CD4-positive, alpha-beta memory T cell (primary cell): ENCODE measurements at regions not wholly inside any gene's neighbourhood (a gene's known extent, or its start where the extent isn't known, plus 50 kb on each side); places are given as distances from the start of the nearest gene placed in this dataset.

Experiments
- CTCF ChIA-PET: fragments of 350-600 bp; sonication (Branson Sonifier 250); formaldehyde crosslinking; loops from one replicate; lab custom pipeline; 2021; ENCODE audit warnings: inconsistent platforms; ENCODE audit not compliant: partially characterized antibody; lab: Charles Lee
- POLR2A ChIA-PET: fragments of 350-600 bp; sonication (Branson Sonifier 250); formaldehyde crosslinking; loops from one replicate; lab custom pipeline; 2021; ENCODE audit not compliant: partially characterized antibody; lab: Charles Lee
- DNase-seq, 5 donors: peaks; one replicate each; pipeline versions ENCODE4 v3.0.0 to v3.0.0-alpha.2; 2020 to 2022; ENCODE audit warnings: mixed read lengths in 1 of 5
- H3K27ac ChIP-seq: one replicate; pipeline ENCODE4 v1.7.0; 2013; ENCODE audit warnings: low read depth, low read length
- H3K27me3 ChIP-seq: 2 replicates; pipeline ENCODE4 v1.7.0; 2013; ENCODE audit warnings: mild to moderate bottlenecking, low read length, moderate library complexity; ENCODE audit not compliant: insufficient read depth
- H3K36me3 ChIP-seq: 2 replicates; pipeline ENCODE4 v1.7.0; 2013; ENCODE audit warnings: mild to moderate bottlenecking, low read length, moderate library complexity; ENCODE audit not compliant: insufficient read depth
- H3K4me1 ChIP-seq: 2 replicates; pipeline ENCODE4 v1.7.0; 2013; ENCODE audit warnings: mild to moderate bottlenecking, low read length, moderate library complexity; ENCODE audit not compliant: insufficient read depth
- H3K4me3 ChIP-seq, 2 donors: one replicate each; pipeline ENCODE4 v1.7.0; 2013; ENCODE audit warnings: low read length in 2 of 2, mild to moderate bottlenecking in 1 of 2
- H3K9me3 ChIP-seq, 2 donors: one replicate each; pipeline ENCODE4 v1.7.0; 2013; ENCODE audit warnings: low read length in 2 of 2, control low read depth in 1 of 2; ENCODE audit not compliant: control insufficient read depth in 1 of 2
- H3K27ac Mint-ChIP-seq, 7 donors: one replicate each; pipeline ENCODE4 v1.8.0; 2020 to 2021; ENCODE audit warnings: mixed read lengths in 7 of 7, mild to moderate bottlenecking in 6 of 7, inconsistent platforms in 3 of 7, moderate library complexity in 3 of 7
- H3K27me3 Mint-ChIP-seq, 2 donors: one replicate each; pipeline ENCODE4 v1.8.0; 2020 to 2021; ENCODE audit warnings: mixed read lengths in 2 of 2
- H3K36me3 Mint-ChIP-seq, 2 donors: one replicate each; pipeline ENCODE4 v1.8.0; 2020 to 2021; ENCODE audit warnings: mixed read lengths in 2 of 2, inconsistent platforms in 1 of 2, mild to moderate bottlenecking in 1 of 2
- H3K4me1 Mint-ChIP-seq, 4 donors: one replicate each; pipeline ENCODE4 v1.8.0; 2020 to 2021; ENCODE audit warnings: mixed read lengths in 4 of 4, mild to moderate bottlenecking in 1 of 4
- H3K4me3 Mint-ChIP-seq, 8 donors: one replicate each; pipeline ENCODE4 v1.8.0; 2020 to 2021; ENCODE audit warnings: mixed read lengths in 8 of 8, mild to moderate bottlenecking in 7 of 8, moderate library complexity in 6 of 8, inconsistent platforms in 3 of 8
- H3K9me3 Mint-ChIP-seq, 8 donors: one replicate each; pipeline ENCODE4 v1.8.0; 2020 to 2021; ENCODE audit warnings: mixed read lengths in 8 of 8, mild to moderate bottlenecking in 5 of 8, inconsistent platforms in 3 of 8, moderate library complexity in 1 of 8
- intact Hi-C: fragments of 100-400 bp; cut with micrococcal nuclease; formaldehyde crosslinking; loops from one replicate; pipeline ENCODE4 v1.15.1; 2023

DNA sequence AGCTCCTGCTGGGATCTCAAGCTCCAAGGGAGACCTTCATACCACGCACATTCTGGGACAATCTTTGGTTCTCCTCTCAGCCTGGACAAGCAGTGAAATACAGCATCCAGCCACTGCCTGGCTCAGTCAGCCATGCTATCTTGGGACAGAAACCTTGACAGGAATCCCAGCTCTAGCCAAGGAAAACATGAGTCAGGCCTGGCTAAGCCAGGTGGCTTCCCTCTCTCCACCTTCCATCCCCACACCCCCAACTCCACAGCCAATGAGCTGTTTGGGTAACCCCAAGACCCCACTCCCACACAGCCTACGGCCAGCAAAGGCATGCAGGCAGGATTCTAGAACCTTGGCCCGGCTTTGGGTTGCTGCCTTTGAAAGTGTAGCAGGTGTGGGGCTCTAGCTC lies 64.9 kb downstream of the MCFD2 start:
- Mint-ChIP-seq H3K4me3 (no peak overlapping the region), H3K27ac (no peak overlapping the region), H3K4me1 (no peaks in the 10 kb centered on the region), H3K27me3 (peaks cover 5 to 13% of the 10 kb centered on the region in 2 donors), H3K9me3 (no peaks in the 10 kb centered on the region), H3K36me3 (no peaks in the 10 kb centered on the region)
- no peak for DNase-seq
- Histone ChIP-seq H3K4me3 (no peak overlapping the region), H3K4me1 (no peaks in the 10 kb centered on the region), H3K36me3 (no peaks in the 10 kb centered on the region), H3K27me3 (no peaks in the 10 kb centered on the region), H3K27ac (no peak overlapping the region), H3K9me3 (no peaks in the 10 kb centered on the region)
- POLR2A ChIA-PET, result no interaction called here
- CTCF ChIA-PET, result no interaction called here
- intact Hi-C loops, result no loop called here

DNA sequence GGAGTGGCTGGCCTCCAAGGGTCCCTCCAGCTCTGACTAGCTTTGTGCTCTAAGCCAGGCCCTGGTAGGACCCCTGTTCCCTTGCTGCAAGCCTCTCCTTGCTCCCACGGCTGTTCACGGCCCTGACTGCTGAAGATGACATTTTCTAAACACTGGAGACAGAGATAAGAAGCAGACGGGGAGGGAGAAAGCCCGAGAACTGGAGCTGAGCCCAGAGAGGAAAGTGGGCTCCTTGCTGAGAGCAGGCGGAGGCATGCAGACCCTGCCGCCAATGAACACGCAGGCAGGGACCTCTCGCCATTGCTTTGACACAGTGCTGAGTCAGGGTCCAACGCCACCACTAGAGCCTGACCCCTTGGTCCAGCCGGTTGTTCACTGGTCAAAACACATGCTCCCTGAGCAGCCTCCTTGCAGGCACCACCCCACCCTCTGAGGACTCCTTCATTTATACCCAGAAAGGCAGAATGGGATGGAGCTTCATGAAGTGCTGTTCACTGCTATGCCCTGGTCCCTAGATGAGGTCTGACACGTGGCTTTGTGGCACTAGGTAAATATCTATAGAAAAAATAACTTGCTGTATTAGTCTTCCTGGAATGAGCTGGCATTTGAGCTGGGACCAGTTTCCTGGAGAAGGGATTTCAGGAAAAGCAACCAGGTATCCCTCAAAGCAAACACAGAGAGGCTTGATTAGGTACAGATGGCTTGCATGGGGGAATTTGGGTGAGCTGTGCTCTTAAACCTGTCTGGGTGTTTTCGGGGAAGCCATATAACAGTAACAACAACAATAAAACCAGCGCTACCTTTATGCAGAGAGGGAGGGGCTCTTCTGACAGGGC lies 65.7 kb downstream of the MCFD2 start:
- intact Hi-C loops, result no loop called here
- H3K4me3 Mint-ChIP-seq, result no peak overlapping the region
- no peaks in the 10 kb centered on the region for H3K36me3 Mint-ChIP-seq
- H3K27ac Mint-ChIP-seq, result no peak overlapping the region
- no peaks in the 10 kb centered on the region for H3K27me3 ChIP-seq
- H3K27ac ChIP-seq, result no peak overlapping the region
- POLR2A ChIA-PET, result no interaction called here
- H3K4me3 ChIP-seq, result no peak overlapping the region
- CTCF ChIA-PET, result no interaction called here
- H3K4me1 ChIP-seq, result no peaks in the 10 kb centered on the region
- H3K36me3 ChIP-seq, result no peaks in the 10 kb centered on the region
- H3K9me3 Mint-ChIP-seq, result no peaks in the 10 kb centered on the region
- DNase-seq, result no peak
- no peaks in the 10 kb centered on the region for H3K9me3 ChIP-seq
- peaks cover 5 to 13% of the 10 kb centered on the region in 2 donors for H3K27me3 Mint-ChIP-seq
- no peaks in the 10 kb centered on the region for H3K4me1 Mint-ChIP-seq

DNA sequence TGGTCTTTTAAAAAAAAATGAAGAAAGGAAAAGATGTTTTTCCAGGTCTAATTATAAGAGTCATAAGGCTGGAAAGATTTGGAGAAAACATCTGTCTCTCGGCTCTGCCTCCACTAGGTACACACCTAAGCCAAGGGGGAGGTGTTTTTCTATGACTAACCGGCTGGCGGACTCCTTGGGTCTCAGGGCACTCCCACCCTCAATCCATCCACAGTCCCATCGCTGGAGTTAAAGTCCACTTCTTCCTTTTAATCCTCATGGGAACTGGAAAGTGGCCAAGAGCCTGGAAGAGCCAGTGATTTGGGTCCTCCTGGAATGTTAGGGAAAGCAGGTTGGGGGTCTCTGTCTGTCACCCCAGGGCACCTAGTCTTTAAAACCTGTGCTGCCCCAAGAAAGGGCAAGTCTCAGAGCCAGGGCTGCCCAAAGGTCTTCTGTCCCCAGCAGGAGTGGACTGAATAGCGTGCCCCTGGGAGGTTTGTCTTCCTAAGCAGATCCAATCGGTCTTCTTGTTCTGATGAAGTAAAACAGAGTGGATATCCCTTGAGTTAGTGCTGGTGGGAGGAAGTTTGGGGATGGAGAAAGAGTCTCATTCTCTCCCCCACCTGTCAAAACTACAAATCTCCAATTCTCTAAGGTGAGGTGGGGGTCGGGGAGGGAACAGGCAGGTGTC lies 66.4 kb downstream of the MCFD2 start:
- CTCF ChIA-PET, result no interaction called here
- H3K27ac ChIP-seq, result no peak overlapping the region

DNA sequence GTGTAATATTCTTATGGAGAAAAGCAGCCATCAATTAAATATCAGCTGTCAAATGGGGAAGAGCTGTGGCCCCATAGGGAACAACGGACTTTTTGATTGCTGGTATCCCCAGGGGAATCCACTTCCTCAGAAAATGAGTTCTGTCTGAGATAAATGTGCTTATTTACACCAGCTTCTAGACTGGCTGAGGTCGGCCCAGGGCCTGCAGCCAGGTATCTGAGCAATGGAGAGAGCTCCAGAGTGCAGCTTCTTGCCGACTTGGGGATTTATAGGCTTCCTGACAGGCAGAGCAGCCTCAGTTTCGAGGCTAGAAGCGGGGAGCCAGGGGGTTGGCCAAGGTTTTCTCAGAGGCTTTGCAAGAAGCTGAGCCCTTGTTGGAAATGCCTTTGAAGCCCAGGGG lies 67.2 kb downstream of the MCFD2 start:
- H3K27ac ChIP-seq, result no peak overlapping the region
- H3K4me1 ChIP-seq, result no peaks in the 10 kb centered on the region
- H3K27ac Mint-ChIP-seq, result no peak overlapping the region
- peaks cover 5 to 13% of the 10 kb centered on the region in 2 donors for H3K27me3 Mint-ChIP-seq
- ChIA-PET POLR2A (no interaction called here), CTCF (no interaction called here)
- H3K4me3 ChIP-seq, result no peak overlapping the region
- no peaks in the 10 kb centered on the region for H3K9me3 Mint-ChIP-seq
- intact Hi-C loops, result no loop called here
- H3K36me3 Mint-ChIP-seq, result no peaks in the 10 kb centered on the region
- no peaks in the 10 kb centered on the region for H3K9me3 ChIP-seq
- H3K27me3 ChIP-seq, result no peaks in the 10 kb centered on the region
- H3K4me1 Mint-ChIP-seq, result no peaks in the 10 kb centered on the region
- no peak overlapping the region for H3K4me3 Mint-ChIP-seq
- DNase-seq, result no peak
- no peaks in the 10 kb centered on the region for H3K36me3 ChIP-seq

More for the DNA sequence above, 66.4 kb downstream of the MCFD2 start:
- Histone ChIP-seq H3K27me3 (no peaks in the 10 kb centered on the region), H3K4me3 (no peak overlapping the region), H3K36me3 (no peaks in the 10 kb centered on the region), H3K4me1 (no peaks in the 10 kb centered on the region), H3K9me3 (no peaks in the 10 kb centered on the region)
- no peak overlapping the region for H3K27ac Mint-ChIP-seq
- intact Hi-C loops, result no loop called here
- DNase-seq, result no peak
- POLR2A ChIA-PET, result no interaction called here
- H3K27me3 Mint-ChIP-seq, result peaks cover 5 to 13% of the 10 kb centered on the region in 2 donors
- no peaks in the 10 kb centered on the region for H3K4me1 Mint-ChIP-seq
- no peaks in the 10 kb centered on the region for H3K9me3 Mint-ChIP-seq
- no peak overlapping the region for H3K4me3 Mint-ChIP-seq
- H3K36me3 Mint-ChIP-seq, result no peaks in the 10 kb centered on the region

DNA sequence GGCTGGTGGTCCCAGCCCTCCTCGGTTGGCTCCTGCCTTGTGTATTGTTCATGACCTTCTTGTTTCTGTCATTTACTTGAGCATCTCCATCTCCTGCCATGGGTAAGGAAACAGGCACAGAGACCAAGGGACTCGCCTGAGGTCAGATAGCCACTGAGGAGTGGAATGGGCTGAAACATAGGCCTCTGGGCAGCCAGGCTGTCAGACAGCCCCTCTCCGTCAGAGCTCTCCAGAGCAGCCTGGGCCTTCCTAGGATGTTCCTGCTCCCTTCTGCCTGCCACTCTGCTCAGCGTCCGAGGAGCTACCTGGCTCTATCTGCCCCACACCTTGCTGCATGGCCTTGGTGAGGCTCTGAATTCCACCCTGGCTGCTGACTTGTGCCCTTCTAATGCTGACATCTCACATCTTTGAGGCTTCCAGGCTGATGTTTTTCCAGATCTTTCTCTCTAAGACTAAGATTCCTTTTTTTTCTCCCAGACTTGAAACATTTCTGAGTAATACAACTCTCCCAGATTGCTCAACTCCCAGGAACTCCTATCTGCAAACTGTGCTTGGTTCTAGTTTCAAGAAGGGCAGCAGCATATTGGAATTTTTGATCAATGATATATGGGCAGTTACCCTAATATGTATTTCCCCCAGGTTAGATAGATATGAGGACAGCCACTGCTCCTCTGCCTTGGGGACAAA lies 67.7 kb downstream of the MCFD2 start:
- Mint-ChIP-seq H3K27me3 (peaks cover 5 to 11% of the 10 kb centered on the region in 2 donors), H3K27ac (no peak overlapping the region), H3K36me3 (no peaks in the 10 kb centered on the region), H3K4me1 (no peaks in the 10 kb centered on the region), H3K4me3 (no peak overlapping the region), H3K9me3 (no peaks in the 10 kb centered on the region)
- Histone ChIP-seq H3K36me3 (no peaks in the 10 kb centered on the region), H3K9me3 (no peaks in the 10 kb centered on the region), H3K27me3 (no peaks in the 10 kb centered on the region), H3K27ac (no peak overlapping the region), H3K4me3 (no peak overlapping the region), H3K4me1 (no peaks in the 10 kb centered on the region)
- POLR2A ChIA-PET, result no interaction called here
- no peak for DNase-seq
- intact Hi-C loops, result no loop called here
- CTCF ChIA-PET, result no interaction called here

DNA sequence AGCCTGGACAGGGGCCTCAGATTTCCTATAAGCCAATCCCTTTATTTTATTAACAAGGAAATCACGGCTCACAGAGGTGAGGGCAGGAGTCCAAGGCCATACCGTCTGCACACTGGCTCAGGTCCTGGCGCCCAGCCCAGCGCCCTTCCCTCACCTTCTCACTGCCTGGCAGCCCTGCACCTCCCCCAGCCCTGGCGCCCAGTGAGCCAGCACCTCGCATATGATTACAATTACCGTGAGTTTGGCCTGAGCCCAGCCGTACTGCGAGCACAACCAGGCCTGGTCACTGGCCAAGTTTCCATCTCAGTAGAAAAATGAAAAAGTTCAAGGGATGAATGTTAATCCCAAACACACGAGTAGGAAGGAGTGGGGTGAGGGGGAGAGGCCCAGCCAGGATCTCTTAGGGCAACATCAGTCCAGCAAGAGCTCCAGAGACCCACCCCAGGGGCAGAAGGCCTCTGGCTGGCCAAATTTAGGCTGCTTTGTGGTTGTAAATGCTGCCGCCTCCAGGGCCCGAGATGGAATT lies 68.4 kb downstream of the MCFD2 start:
- no peak overlapping the region for H3K4me3 Mint-ChIP-seq
- Histone ChIP-seq H3K36me3 (no peaks in the 10 kb centered on the region), H3K4me3 (no peak overlapping the region), H3K27ac (no peak overlapping the region), H3K9me3 (no peaks in the 10 kb centered on the region), H3K27me3 (no peaks in the 10 kb centered on the region), H3K4me1 (no peaks in the 10 kb centered on the region)
- no peak for DNase-seq
- no peaks in the 10 kb centered on the region for H3K4me1 Mint-ChIP-seq
- ChIA-PET POLR2A (no interaction called here), CTCF (no interaction called here)
- H3K9me3 Mint-ChIP-seq, result no peaks in the 10 kb centered on the region
- H3K27me3 Mint-ChIP-seq, result peaks cover 5 to 11% of the 10 kb centered on the region in 2 donors
- intact Hi-C loops, result no loop called here
- no peaks in the 10 kb centered on the region for H3K36me3 Mint-ChIP-seq
- no peak overlapping the region for H3K27ac Mint-ChIP-seq

DNA sequence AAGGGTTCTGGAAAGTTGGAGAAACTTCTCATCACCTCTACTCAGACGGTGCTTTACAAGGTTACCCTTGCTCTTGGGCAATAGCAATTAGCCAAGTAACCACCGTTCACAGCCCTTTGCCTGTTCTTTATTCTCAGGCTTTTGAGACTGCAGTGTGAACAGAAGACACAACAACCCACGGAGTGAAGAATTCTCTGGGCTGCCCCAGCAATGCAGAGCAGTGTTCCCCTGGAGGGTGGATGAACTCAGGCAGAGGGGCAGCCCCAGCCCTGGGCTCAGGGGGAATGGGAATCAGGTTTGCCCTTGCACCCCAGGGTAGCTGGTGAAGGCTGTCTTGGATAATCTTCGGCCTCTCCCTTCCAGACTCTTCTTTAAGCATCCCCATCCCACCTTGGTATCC lies 69.1 kb downstream of the MCFD2 start:
- CTCF ChIA-PET, result no interaction called here
- H3K4me1 ChIP-seq, result no peaks in the 10 kb centered on the region

More for the DNA sequence above, 69.1 kb downstream of the MCFD2 start:
- H3K27ac Mint-ChIP-seq, result no peak overlapping the region
- Histone ChIP-seq H3K27ac (no peak overlapping the region), H3K9me3 (no peaks in the 10 kb centered on the region), H3K4me3 (no peak overlapping the region), H3K27me3 (no peaks in the 10 kb centered on the region), H3K36me3 (no peaks in the 10 kb centered on the region)
- H3K4me3 Mint-ChIP-seq, result no peak overlapping the region
- DNase-seq, result no peak
- peaks cover 0 to 2% (median under 1%) of the 10 kb centered on the region in 4 donors for H3K4me1 Mint-ChIP-seq
- no peaks in the 10 kb centered on the region for H3K36me3 Mint-ChIP-seq
- intact Hi-C loops, result no loop called here
- POLR2A ChIA-PET, result no interaction called here
- no peaks in the 10 kb centered on the region for H3K9me3 Mint-ChIP-seq
- peaks cover 5 to 11% of the 10 kb centered on the region in 2 donors for H3K27me3 Mint-ChIP-seq
